ENCODE measurements at regions not wholly inside any gene's neighbourhood (a gene's known extent, or its start where the extent isn't known, plus 50 kb on each side); places are given as distances from the start of the nearest gene placed in this dataset.

DNA sequence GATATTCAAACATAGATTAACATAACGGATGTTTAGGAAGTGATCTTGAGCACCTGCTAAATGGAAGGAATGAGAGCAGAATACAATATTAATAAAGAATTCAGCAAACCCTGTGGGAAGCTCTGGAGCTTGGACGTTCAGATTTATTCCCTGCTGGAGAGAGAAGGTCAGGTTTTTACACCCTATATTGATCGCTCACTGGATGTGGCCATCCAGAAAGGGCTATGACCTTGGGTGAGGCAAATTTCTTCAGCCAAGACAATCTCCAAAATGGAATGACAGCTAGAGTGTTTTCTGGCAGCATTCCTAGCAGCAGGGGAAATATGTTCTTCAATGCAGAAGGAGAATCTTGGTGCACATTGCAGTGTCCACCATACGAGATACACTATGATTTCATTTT lies 288.3 kb downstream of the IRS1 start:
- TF ChIP-seq, protein P1, sequence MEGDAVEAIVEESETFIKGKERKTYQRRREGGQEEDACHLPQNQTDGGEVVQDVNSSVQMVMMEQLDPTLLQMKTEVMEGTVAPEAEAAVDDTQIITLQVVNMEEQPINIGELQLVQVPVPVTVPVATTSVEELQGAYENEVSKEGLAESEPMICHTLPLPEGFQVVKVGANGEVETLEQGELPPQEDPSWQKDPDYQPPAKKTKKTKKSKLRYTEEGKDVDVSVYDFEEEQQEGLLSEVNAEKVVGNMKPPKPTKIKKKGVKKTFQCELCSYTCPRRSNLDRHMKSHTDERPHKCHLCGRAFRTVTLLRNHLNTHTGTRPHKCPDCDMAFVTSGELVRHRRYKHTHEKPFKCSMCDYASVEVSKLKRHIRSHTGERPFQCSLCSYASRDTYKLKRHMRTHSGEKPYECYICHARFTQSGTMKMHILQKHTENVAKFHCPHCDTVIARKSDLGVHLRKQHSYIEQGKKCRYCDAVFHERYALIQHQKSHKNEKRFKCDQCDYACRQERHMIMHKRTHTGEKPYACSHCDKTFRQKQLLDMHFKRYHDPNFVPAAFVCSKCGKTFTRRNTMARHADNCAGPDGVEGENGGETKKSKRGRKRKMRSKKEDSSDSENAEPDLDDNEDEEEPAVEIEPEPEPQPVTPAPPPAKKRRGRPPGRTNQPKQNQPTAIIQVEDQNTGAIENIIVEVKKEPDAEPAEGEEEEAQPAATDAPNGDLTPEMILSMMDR (tag by site-specific recombination; IDR thresholded peaks at IDR 0.05): no peak
- TF ChIP-seq, protein P2, sequence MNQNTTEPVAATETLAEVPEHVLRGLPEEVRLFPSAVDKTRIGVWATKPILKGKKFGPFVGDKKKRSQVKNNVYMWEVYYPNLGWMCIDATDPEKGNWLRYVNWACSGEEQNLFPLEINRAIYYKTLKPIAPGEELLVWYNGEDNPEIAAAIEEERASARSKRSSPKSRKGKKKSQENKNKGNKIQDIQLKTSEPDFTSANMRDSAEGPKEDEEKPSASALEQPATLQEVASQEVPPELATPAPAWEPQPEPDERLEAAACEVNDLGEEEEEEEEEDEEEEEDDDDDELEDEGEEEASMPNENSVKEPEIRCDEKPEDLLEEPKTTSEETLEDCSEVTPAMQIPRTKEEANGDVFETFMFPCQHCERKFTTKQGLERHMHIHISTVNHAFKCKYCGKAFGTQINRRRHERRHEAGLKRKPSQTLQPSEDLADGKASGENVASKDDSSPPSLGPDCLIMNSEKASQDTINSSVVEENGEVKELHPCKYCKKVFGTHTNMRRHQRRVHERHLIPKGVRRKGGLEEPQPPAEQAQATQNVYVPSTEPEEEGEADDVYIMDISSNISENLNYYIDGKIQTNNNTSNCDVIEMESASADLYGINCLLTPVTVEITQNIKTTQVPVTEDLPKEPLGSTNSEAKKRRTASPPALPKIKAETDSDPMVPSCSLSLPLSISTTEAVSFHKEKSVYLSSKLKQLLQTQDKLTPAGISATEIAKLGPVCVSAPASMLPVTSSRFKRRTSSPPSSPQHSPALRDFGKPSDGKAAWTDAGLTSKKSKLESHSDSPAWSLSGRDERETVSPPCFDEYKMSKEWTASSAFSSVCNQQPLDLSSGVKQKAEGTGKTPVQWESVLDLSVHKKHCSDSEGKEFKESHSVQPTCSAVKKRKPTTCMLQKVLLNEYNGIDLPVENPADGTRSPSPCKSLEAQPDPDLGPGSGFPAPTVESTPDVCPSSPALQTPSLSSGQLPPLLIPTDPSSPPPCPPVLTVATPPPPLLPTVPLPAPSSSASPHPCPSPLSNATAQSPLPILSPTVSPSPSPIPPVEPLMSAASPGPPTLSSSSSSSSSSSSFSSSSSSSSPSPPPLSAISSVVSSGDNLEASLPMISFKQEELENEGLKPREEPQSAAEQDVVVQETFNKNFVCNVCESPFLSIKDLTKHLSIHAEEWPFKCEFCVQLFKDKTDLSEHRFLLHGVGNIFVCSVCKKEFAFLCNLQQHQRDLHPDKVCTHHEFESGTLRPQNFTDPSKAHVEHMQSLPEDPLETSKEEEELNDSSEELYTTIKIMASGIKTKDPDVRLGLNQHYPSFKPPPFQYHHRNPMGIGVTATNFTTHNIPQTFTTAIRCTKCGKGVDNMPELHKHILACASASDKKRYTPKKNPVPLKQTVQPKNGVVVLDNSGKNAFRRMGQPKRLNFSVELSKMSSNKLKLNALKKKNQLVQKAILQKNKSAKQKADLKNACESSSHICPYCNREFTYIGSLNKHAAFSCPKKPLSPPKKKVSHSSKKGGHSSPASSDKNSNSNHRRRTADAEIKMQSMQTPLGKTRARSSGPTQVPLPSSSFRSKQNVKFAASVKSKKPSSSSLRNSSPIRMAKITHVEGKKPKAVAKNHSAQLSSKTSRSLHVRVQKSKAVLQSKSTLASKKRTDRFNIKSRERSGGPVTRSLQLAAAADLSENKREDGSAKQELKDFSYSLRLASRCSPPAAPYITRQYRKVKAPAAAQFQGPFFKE (tag by site-specific recombination; IDR thresholded peaks at IDR 0.05; ENCODE audit: borderline replicate concordance): no peak
- TF ChIP-seq, protein P3, sequence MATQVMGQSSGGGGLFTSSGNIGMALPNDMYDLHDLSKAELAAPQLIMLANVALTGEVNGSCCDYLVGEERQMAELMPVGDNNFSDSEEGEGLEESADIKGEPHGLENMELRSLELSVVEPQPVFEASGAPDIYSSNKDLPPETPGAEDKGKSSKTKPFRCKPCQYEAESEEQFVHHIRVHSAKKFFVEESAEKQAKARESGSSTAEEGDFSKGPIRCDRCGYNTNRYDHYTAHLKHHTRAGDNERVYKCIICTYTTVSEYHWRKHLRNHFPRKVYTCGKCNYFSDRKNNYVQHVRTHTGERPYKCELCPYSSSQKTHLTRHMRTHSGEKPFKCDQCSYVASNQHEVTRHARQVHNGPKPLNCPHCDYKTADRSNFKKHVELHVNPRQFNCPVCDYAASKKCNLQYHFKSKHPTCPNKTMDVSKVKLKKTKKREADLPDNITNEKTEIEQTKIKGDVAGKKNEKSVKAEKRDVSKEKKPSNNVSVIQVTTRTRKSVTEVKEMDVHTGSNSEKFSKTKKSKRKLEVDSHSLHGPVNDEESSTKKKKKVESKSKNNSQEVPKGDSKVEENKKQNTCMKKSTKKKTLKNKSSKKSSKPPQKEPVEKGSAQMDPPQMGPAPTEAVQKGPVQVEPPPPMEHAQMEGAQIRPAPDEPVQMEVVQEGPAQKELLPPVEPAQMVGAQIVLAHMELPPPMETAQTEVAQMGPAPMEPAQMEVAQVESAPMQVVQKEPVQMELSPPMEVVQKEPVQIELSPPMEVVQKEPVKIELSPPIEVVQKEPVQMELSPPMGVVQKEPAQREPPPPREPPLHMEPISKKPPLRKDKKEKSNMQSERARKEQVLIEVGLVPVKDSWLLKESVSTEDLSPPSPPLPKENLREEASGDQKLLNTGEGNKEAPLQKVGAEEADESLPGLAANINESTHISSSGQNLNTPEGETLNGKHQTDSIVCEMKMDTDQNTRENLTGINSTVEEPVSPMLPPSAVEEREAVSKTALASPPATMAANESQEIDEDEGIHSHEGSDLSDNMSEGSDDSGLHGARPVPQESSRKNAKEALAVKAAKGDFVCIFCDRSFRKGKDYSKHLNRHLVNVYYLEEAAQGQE (tag by site-specific recombination; IDR thresholded peaks at IDR 0.05): no peak
- TF ChIP-seq, protein P4, sequence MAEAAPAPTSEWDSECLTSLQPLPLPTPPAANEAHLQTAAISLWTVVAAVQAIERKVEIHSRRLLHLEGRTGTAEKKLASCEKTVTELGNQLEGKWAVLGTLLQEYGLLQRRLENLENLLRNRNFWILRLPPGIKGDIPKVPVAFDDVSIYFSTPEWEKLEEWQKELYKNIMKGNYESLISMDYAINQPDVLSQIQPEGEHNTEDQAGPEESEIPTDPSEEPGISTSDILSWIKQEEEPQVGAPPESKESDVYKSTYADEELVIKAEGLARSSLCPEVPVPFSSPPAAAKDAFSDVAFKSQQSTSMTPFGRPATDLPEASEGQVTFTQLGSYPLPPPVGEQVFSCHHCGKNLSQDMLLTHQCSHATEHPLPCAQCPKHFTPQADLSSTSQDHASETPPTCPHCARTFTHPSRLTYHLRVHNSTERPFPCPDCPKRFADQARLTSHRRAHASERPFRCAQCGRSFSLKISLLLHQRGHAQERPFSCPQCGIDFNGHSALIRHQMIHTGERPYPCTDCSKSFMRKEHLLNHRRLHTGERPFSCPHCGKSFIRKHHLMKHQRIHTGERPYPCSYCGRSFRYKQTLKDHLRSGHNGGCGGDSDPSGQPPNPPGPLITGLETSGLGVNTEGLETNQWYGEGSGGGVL (tag by site-specific recombination; IDR thresholded peaks at IDR 0.05): no peak
- TF ChIP-seq YY1 (tag by site-specific recombination; IDR thresholded peaks at IDR 0.05) (no peak), ZBTB20 (tag by site-specific recombination; IDR thresholded peaks at IDR 0.05) (no peak), ZNF133 (tag by site-specific recombination; IDR thresholded peaks at IDR 0.05) (no peak), ZNF843 (tag by site-specific recombination; IDR thresholded peaks at IDR 0.05) (no peak), ZNF335 (tag by site-specific recombination; conservative IDR thresholded peaks at IDR 0.05) (no peak), ZNF548 (tag by site-specific recombination; IDR thresholded peaks at IDR 0.05) (no peak), ZNF140 (tag by site-specific recombination; IDR thresholded peaks at IDR 0.05) (no peak)
